Mesenchymal stem cell (in vitro differentiated cells and primary cell): ENCODE measurements at regions not wholly inside any gene's neighbourhood (a gene's known extent, or its start where the extent isn't known, plus 50 kb on each side); places are given as distances from the start of the nearest gene placed in this dataset.

Experiments used
- DNase-seq: peaks from one replicate; pipeline ENCODE4 v3.0.0-alpha.2; 2013
- H2AFZ ChIP-seq: one replicate; pipeline ENCODE4 v1.6.1; 2013; ENCODE audit warnings: low read depth, mild to moderate bottlenecking, control low read depth, inconsistent platforms, low read length, moderate library complexity
- H2AK5ac ChIP-seq: 2 replicates; pipeline ENCODE4 v1.6.1; 2013; ENCODE audit warnings: low read length, moderate library complexity, mild to moderate bottlenecking, inconsistent platforms; ENCODE audit not compliant: severe bottlenecking
- H2BK120ac ChIP-seq: one replicate; pipeline ENCODE4 v1.6.1; 2013; ENCODE audit warnings: low read depth, mild to moderate bottlenecking, inconsistent platforms, low read length, moderate library complexity
- H2BK12ac ChIP-seq, 2 experiments: one replicate each; pipeline ENCODE4 v1.6.1; 2013; ENCODE audit warnings: inconsistent platforms in 2 of 2, low read length in 2 of 2, mild to moderate bottlenecking in 2 of 2, moderate library complexity in 2 of 2, control low read depth in 1 of 2
- H2BK15ac ChIP-seq: one replicate; pipeline ENCODE4 v1.6.1; 2013; ENCODE audit warnings: mild to moderate bottlenecking, low read depth, inconsistent platforms; ENCODE audit not compliant: poor library complexity, severe bottlenecking
- H2BK5ac ChIP-seq: 2 replicates; pipeline ENCODE4 v1.6.1; 2013; ENCODE audit warnings: low read depth, mild to moderate bottlenecking, low read length, control low read depth, inconsistent platforms; ENCODE audit not compliant: poor library complexity, severe bottlenecking
- H3K14ac ChIP-seq, 2 experiments: one replicate each; pipeline ENCODE4 v1.6.1; 2013; ENCODE audit warnings: inconsistent platforms in 2 of 2, low read length in 2 of 2, control low read depth in 1 of 2, mild to moderate bottlenecking in 1 of 2, moderate library complexity in 1 of 2
- H3K18ac ChIP-seq, 2 experiments: one replicate each; pipeline ENCODE4 v1.6.1; 2013; ENCODE audit warnings: inconsistent platforms in 2 of 2, low read length in 2 of 2, control low read depth in 1 of 2, low read depth in 1 of 2, mild to moderate bottlenecking in 1 of 2
- H3K23ac ChIP-seq, 2 experiments: one replicate each; pipeline ENCODE4 v1.6.1; 2013; ENCODE audit warnings: inconsistent platforms in 2 of 2, low read length in 2 of 2, mild to moderate bottlenecking in 2 of 2, moderate library complexity in 2 of 2, control low read depth in 1 of 2
- H3K27ac ChIP-seq: 2 replicates; pipeline ENCODE4 v1.5.1; 2013; ENCODE audit warnings: mild to moderate bottlenecking, moderate library complexity, low read length, control low read depth, inconsistent platforms; ENCODE audit not compliant: poor library complexity, severe bottlenecking
- H3K27me3 ChIP-seq, 2 experiments: 2 replicates each; pipeline versions ENCODE4 v1.6.1 to v1.7.0; 2013; ENCODE audit warnings: low read length in 2 of 2, mild to moderate bottlenecking in 2 of 2, moderate library complexity in 2 of 2, control low read depth in 1 of 2, inconsistent platforms in 1 of 2; ENCODE audit not compliant: control insufficient read depth in 1 of 2, insufficient read depth in 1 of 2
- H3K36me3 ChIP-seq, 2 experiments: 2 replicates each; pipeline versions ENCODE4 v1.6.1 to v1.7.0; 2013; ENCODE audit warnings: low read length in 2 of 2, control low read depth in 1 of 2, inconsistent platforms in 1 of 2, low read depth in 1 of 2, mild to moderate bottlenecking in 1 of 2; ENCODE audit not compliant: insufficient read depth in 2 of 2, control insufficient read depth in 1 of 2
- H3K4ac ChIP-seq, 2 experiments: one replicate each; pipeline ENCODE4 v1.6.1; 2013; ENCODE audit warnings: inconsistent platforms in 2 of 2, low read length in 2 of 2, mild to moderate bottlenecking in 2 of 2, moderate library complexity in 2 of 2, control low read depth in 1 of 2, low read depth in 1 of 2
- H3K4me1 ChIP-seq: 2 replicates; pipeline ENCODE4 v1.6.1; 2013; ENCODE audit warnings: low read depth, low read length, control low read depth; ENCODE audit not compliant: control insufficient read depth, insufficient read depth
- H3K4me2 ChIP-seq: 2 replicates; pipeline ENCODE4 v1.6.1; 2013; ENCODE audit warnings: low read length, mild to moderate bottlenecking, inconsistent platforms; ENCODE audit not compliant: poor library complexity, severe bottlenecking
- H3K4me3 ChIP-seq, 2 experiments: 2 replicates each; pipeline versions ENCODE4 v1.5.1 to v1.7.0; 2013; ENCODE audit warnings: low read length in 2 of 2, mild to moderate bottlenecking in 2 of 2, control low read depth in 1 of 2, low read depth in 1 of 2; ENCODE audit not compliant: insufficient read depth in 1 of 2
- H3K79me1 ChIP-seq: replicated peaks from 2 replicates; pipeline ENCODE4 v1.6.1; 2013; ENCODE audit warnings: mild to moderate bottlenecking, control low read depth, low read length, inconsistent platforms; ENCODE audit not compliant: poor library complexity, severe bottlenecking
- H3K9ac ChIP-seq: 2 replicates; pipeline ENCODE4 v1.7.0; 2013; ENCODE audit warnings: mild to moderate bottlenecking, low read length, moderate library complexity
- H3K9me3 ChIP-seq: 2 replicates; pipeline ENCODE4 v1.7.0; 2013; ENCODE audit warnings: mild to moderate bottlenecking, low read length; ENCODE audit not compliant: control insufficient read depth
- H4K8ac ChIP-seq: one replicate; pipeline ENCODE4 v1.6.1; 2013; ENCODE audit warnings: inconsistent platforms, mild to moderate bottlenecking, low read length, moderate library complexity
- H4K91ac ChIP-seq: one replicate; pipeline ENCODE4 v1.6.1; 2013; ENCODE audit warnings: mild to moderate bottlenecking, low read length, inconsistent platforms
- WGBS: methylation state at CpG from one replicate; pipeline ENCODE4 v1.1.7; 2013; ENCODE audit warnings: mixed read lengths; 5-methylcytosine and 5-hydroxymethylcytosine counted together

DNA sequence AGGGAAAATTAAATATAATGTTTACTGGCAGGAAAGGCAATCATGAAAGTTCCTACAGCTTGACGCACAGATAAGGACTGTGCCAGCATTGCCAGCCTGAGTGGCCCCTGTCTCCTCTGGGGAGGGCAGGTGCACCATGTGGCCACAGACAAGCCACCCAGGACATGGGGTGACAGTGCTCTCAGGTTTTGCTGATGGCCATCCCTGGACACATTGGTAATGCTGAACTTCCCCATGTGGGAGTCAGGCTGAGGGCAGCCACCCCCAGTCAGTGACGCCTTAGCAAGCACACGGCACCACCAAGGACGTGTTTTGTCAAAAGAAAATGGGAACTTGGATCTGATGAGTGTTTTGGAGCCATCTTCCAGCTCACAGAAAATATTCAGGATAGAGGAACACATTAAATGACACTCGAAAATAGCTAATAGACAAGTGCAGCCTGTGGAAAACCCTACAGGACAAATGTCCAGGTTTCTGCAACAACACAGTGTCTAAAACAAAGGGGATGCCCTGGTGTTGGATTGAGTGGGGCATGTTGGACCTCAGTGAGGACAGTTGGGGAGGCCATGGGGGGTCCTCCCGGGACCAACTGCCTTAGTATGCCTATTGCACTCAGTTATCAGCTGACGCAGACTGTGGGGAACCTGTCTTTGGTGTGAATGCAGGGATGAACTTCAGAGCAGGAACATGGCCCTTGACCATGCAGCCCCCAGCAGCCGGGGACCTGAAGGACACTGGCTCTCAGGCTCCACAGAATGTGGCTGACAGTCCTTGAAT, 1450.5 kb downstream of the BRD1 start:
- no peak overlapping the region for H3K4me3 ChIP-seq
- no peaks in the 10 kb centered on the region for H3K27me3 ChIP-seq
- no peak overlapping the region for H2AK5ac ChIP-seq
- H3K9ac ChIP-seq, result no peak overlapping the region
- H2BK12ac ChIP-seq, result no peak overlapping the region
- no peak overlapping the region for H4K8ac ChIP-seq
- no peak overlapping the region for H2AFZ ChIP-seq
- no peak overlapping the region for H2BK120ac ChIP-seq
- H3K9me3 ChIP-seq, result no peaks in the 10 kb centered on the region
- no peak overlapping the region for H3K4ac ChIP-seq
- DNase-seq, result no peak
- H3K18ac ChIP-seq, result no peak overlapping the region
- no peak overlapping the region for H3K14ac ChIP-seq
- H2BK15ac ChIP-seq, result no peak overlapping the region
- no peaks in the 10 kb centered on the region for H3K36me3 ChIP-seq
- 67% methylated on average over 8 of the region's 8 CpGs for WGBS
- H2BK5ac ChIP-seq, result no peak overlapping the region
- H3K4me1 ChIP-seq, result no peaks in the 10 kb centered on the region
- H3K23ac ChIP-seq, result no peak overlapping the region
- no peak overlapping the region for H3K27ac ChIP-seq
- H3K4me2 ChIP-seq, result no peak overlapping the region
- H4K91ac ChIP-seq, result no peak overlapping the region
- H3K79me1 ChIP-seq, result no peaks in the 10 kb centered on the region

DNA sequence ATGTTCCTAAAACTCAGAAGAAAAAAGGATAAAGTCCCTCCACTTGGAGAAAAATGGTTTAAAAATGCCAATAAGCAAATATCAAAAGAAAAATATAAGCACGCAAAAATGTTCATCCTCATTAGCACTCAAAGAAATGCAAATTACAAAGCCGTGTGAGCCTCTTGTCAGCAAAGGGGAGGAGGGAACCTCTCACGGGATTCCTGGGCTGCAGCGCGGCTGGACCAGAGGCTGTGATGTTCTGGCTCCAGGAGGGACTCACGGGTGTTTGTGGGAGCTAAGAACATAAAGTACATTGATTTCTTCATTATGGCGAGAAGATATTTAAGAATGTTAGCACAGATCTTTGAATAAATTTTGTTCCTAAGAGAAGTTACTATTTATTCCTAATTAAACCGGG, 1451.2 kb downstream of the BRD1 start:
- Histone ChIP-seq H2AK5ac (no peak overlapping the region), H3K27me3 (no peaks in the 10 kb centered on the region), H3K18ac (no peak overlapping the region), H2BK120ac (no peak overlapping the region), H2AFZ (no peak overlapping the region), H3K9ac (no peak overlapping the region), H3K27ac (no peak overlapping the region), H3K36me3 (no peaks in the 10 kb centered on the region), H3K79me1 (no peaks in the 10 kb centered on the region), H4K91ac (no peak overlapping the region), H3K4ac (no peak overlapping the region), H3K4me3 (no peak overlapping the region), H3K9me3 (no peaks in the 10 kb centered on the region), H2BK5ac (no peak overlapping the region), H2BK12ac (no peak overlapping the region), H2BK15ac (no peak overlapping the region), H4K8ac (no peak overlapping the region), H3K14ac (no peak overlapping the region), H3K4me2 (no peak overlapping the region), H3K23ac (no peak overlapping the region), H3K4me1 (no peaks in the 10 kb centered on the region)
- WGBS, result 20% methylated on average over 6 of the region's 8 CpGs
- no peak for DNase-seq

DNA sequence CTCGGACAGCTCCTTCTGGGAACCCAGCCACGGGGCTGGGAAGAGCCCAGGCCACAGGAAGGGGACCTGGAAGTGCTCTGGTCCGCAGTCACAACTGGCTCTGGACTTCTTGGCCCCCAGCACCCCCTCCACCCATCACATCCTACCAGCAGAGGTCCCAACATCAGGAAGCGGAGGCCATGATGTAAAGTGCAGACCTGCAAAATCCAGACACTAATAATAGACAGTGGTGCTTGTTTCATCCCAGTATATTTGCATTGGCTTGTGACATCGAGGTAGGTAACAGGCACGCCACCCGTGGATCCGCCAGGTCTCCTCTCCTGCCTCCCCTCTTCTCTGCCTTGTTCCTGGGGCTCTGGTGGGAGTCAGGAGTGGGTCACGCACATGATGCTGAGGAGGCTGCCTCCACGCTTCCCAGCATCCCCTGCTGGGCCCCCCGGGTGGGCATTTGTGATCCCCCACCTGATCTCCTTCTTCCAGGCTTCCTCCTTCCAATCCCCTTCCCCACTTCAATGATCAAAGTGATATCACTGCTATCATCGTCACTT, 1454.0 kb downstream of the BRD1 start:
- DNase-seq, result no peak
- H4K91ac ChIP-seq, result no peak overlapping the region
- H2BK15ac ChIP-seq, result no peak overlapping the region
- no peak overlapping the region for H3K18ac ChIP-seq
- no peak overlapping the region for H3K14ac ChIP-seq
- no peak overlapping the region for H2BK5ac ChIP-seq
- no peak overlapping the region for H3K27ac ChIP-seq
- no peak overlapping the region for H3K4me3 ChIP-seq
- no peak overlapping the region for H3K4ac ChIP-seq
- no peaks in the 10 kb centered on the region for H3K4me1 ChIP-seq
- no peaks in the 10 kb centered on the region for H3K36me3 ChIP-seq
- no peaks in the 10 kb centered on the region for H3K79me1 ChIP-seq
- H2AFZ ChIP-seq, result no peak overlapping the region
- no peaks in the 10 kb centered on the region for H3K9me3 ChIP-seq
- no peak overlapping the region for H2BK120ac ChIP-seq
- no peak overlapping the region for H4K8ac ChIP-seq
- WGBS, result 66% methylated on average over 10 of the region's 12 CpGs
- no peak overlapping the region for H3K23ac ChIP-seq
- no peak overlapping the region for H2AK5ac ChIP-seq
- H3K4me2 ChIP-seq, result no peak overlapping the region
- no peaks in the 10 kb centered on the region for H3K27me3 ChIP-seq
- H2BK12ac ChIP-seq, result no peak overlapping the region
- H3K9ac ChIP-seq, result no peak overlapping the region

DNA sequence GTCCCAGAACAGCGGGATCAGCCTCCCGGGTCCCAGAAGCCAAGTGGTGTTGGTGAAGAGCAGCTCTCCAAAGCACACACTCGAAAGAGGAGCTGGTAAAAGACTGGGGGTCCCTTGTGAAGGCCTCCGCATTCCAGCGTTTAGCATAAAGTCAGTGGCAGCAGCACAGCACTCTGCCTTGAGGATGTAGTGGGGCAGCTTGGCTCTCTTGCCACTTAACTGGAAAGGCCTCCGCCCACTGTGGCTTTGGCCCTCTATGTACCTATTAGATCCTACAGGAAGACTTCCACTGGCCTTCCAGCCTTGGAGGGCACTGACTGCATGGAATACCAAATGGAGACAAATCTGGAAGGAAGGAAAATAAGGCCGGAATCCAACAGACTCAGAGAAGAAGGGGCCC, 1455.3 kb downstream of the BRD1 start:
- Histone ChIP-seq H3K23ac (no peak overlapping the region), H3K36me3 (no peaks in the 10 kb centered on the region), H2BK15ac (no peak overlapping the region), H2AK5ac (no peak overlapping the region), H3K4me3 (no peak overlapping the region), H3K4me2 (no peak overlapping the region), H3K79me1 (no peaks in the 10 kb centered on the region), H3K9ac (no peak overlapping the region), H3K4ac (no peak overlapping the region), H3K4me1 (no peaks in the 10 kb centered on the region), H2AFZ (no peak overlapping the region), H3K27me3 (no peaks in the 10 kb centered on the region), H2BK5ac (no peak overlapping the region), H2BK120ac (no peak overlapping the region), H4K91ac (no peak overlapping the region), H3K27ac (no peak overlapping the region), H2BK12ac (no peak overlapping the region), H4K8ac (no peak overlapping the region), H3K14ac (no peak overlapping the region), H3K18ac (no peak overlapping the region), H3K9me3 (no peaks in the 10 kb centered on the region)
- 73% methylated on average over 7 of the region's 7 CpGs for WGBS
- DNase-seq, result no peak
